ENCODE measurements at regions not wholly inside any gene's neighbourhood (a gene's known extent, or its start where the extent isn't known, plus 50 kb on each side); places are given as distances from the start of the nearest gene placed in this dataset.

- Histone ChIP-seq H3K4me2 (ENCODE audit: low read depth, low read length) (no peak overlapping the region), H3K9me2 (replicated peaks; ENCODE audit: insufficient read depth, low read length) (no peaks in the 10 kb centered on the region), H3K27ac (ENCODE audit: low read length) (no peak overlapping the region), H3K79me2 (ENCODE audit: low read length) (no peaks in the 10 kb centered on the region), H3K27me3 (replicated peaks; ENCODE audit: insufficient read depth, low read length) (no peaks in the 10 kb centered on the region), H2AFZ (ENCODE audit: low read length) (no peak overlapping the region), H3K4me1 (ENCODE audit: low read length) (no peaks in the 10 kb centered on the region), H3K36me3 (replicated peaks; ENCODE audit: insufficient read depth, low read length) (no peaks in the 10 kb centered on the region; the same call in 1 of the 2 replicates), H3K9me3 (replicated peaks; ENCODE audit: insufficient read depth, low read length) (no peaks in the 10 kb centered on the region), H3F3A (ENCODE audit: insufficient read depth, low read length) (no peaks in the 10 kb centered on the region), H4K20me1 (ENCODE audit: insufficient read depth, low read length) (0 out of 2 replicates have a peak, but pooled peaks cover 2% of the 10 kb centered on the region), H3K9ac (ENCODE audit: low read length) (no peak overlapping the region), H3K4me3 (ENCODE audit: low read length) (no peak overlapping the region)
- no peak for DNase-seq
- TF ChIP-seq, protein P1, sequence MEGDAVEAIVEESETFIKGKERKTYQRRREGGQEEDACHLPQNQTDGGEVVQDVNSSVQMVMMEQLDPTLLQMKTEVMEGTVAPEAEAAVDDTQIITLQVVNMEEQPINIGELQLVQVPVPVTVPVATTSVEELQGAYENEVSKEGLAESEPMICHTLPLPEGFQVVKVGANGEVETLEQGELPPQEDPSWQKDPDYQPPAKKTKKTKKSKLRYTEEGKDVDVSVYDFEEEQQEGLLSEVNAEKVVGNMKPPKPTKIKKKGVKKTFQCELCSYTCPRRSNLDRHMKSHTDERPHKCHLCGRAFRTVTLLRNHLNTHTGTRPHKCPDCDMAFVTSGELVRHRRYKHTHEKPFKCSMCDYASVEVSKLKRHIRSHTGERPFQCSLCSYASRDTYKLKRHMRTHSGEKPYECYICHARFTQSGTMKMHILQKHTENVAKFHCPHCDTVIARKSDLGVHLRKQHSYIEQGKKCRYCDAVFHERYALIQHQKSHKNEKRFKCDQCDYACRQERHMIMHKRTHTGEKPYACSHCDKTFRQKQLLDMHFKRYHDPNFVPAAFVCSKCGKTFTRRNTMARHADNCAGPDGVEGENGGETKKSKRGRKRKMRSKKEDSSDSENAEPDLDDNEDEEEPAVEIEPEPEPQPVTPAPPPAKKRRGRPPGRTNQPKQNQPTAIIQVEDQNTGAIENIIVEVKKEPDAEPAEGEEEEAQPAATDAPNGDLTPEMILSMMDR (IDR thresholded peaks at IDR 0.05; ENCODE audit: low read length) = no peak
- TF ChIP-seq EZH2 (optimal IDR thresholded peaks at IDR 0.05; ENCODE audit: low read depth, low read length) (no peak), EZH2phosphoT487 (IDR thresholded peaks at IDR 0.05; ENCODE audit: low read length) (no peak)
Observed at GRCh38 chr7:22952306-22953015, 61.5 kb downstream of the HYCC1 start.

GRCh38 chr7:22949944-22950343 is 64.0 kb downstream of the HYCC1 start:
- Histone ChIP-seq H3K36me3 (replicated peaks; ENCODE audit: insufficient read depth, low read length) (no peaks in the 10 kb centered on the region; the same call in 1 of the 2 replicates), H3K27ac (ENCODE audit: low read length) (no peak overlapping the region), H2AFZ (ENCODE audit: low read length) (no peak overlapping the region), H3K4me1 (ENCODE audit: low read length) (no peaks in the 10 kb centered on the region), H3K9me3 (replicated peaks; ENCODE audit: insufficient read depth, low read length) (no peaks in the 10 kb centered on the region), H3K4me3 (ENCODE audit: low read length) (no peak overlapping the region), H3K79me2 (ENCODE audit: low read length) (no peaks in the 10 kb centered on the region), H3F3A (ENCODE audit: insufficient read depth, low read length) (no peaks in the 10 kb centered on the region), H3K9ac (ENCODE audit: low read length) (no peak overlapping the region), H4K20me1 (ENCODE audit: insufficient read depth, low read length) (no peaks in the 10 kb centered on the region), H3K4me2 (ENCODE audit: low read depth, low read length) (no peak overlapping the region), H3K9me2 (replicated peaks; ENCODE audit: insufficient read depth, low read length) (no peaks in the 10 kb centered on the region), H3K27me3 (replicated peaks; ENCODE audit: insufficient read depth, low read length) (no peaks in the 10 kb centered on the region)
- no peak for DNase-seq
- TF ChIP-seq EZH2 (optimal IDR thresholded peaks at IDR 0.05; ENCODE audit: low read depth, low read length) = no peak
- TF ChIP-seq, protein P1 (IDR thresholded peaks at IDR 0.05; ENCODE audit: low read length) = no peak
- TF ChIP-seq EZH2phosphoT487 (IDR thresholded peaks at IDR 0.05; ENCODE audit: low read length) = no peak

DNA sequence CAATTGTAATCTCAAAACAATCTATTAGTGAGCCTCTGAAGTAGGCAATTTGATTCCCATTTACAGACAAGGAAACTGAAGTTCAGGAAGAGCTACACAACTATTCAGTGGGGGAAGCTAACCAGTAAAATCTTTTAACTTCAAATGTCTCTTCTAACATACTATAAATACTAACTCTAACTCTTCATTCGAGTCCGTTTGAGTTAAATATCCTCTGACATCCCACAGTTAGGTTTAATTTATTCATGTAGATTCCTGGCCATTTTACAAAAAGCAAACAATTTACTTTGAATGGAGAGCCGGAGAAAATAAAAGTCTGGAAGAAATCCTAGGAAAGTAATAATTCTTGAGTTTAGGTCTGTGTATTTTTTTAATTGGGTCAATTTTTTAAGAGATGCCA is 64.7 kb downstream of the HYCC1 start:
- H3K9me2 ChIP-seq (replicated peaks; ENCODE audit: insufficient read depth, low read length) = no peaks in the 10 kb centered on the region
- no peaks in the 10 kb centered on the region for H3F3A ChIP-seq (ENCODE audit: insufficient read depth, low read length)
- H2AFZ ChIP-seq (ENCODE audit: low read length) = no peak overlapping the region
- no peak overlapping the region for H3K4me2 ChIP-seq (ENCODE audit: low read depth, low read length)
- no peaks in the 10 kb centered on the region for H3K79me2 ChIP-seq (ENCODE audit: low read length)
- H3K9me3 ChIP-seq (replicated peaks; ENCODE audit: insufficient read depth, low read length) = no peaks in the 10 kb centered on the region
- H3K4me3 ChIP-seq (ENCODE audit: low read length) = no peak overlapping the region
- H3K4me1 ChIP-seq (ENCODE audit: low read length) = no peaks in the 10 kb centered on the region
- H3K27ac ChIP-seq (ENCODE audit: low read length) = no peak overlapping the region
- H4K20me1 ChIP-seq (ENCODE audit: insufficient read depth, low read length) = no peaks in the 10 kb centered on the region
- TF ChIP-seq EZH2phosphoT487 (IDR thresholded peaks at IDR 0.05; ENCODE audit: low read length) = no peak
- TF ChIP-seq, protein P1 (IDR thresholded peaks at IDR 0.05; ENCODE audit: low read length) = no peak
- no peak for TF ChIP-seq EZH2 (optimal IDR thresholded peaks at IDR 0.05; ENCODE audit: low read depth, low read length)
- no peaks in the 10 kb centered on the region for H3K27me3 ChIP-seq (replicated peaks; ENCODE audit: insufficient read depth, low read length)
- DNase-seq = no peak
- H3K9ac ChIP-seq (ENCODE audit: low read length) = no peak overlapping the region
- no peaks in the 10 kb centered on the region; the same call in 1 of the 2 replicates for H3K36me3 ChIP-seq (replicated peaks; ENCODE audit: insufficient read depth, low read length)
